HG03342 (cell line): ENCODE measurements at regions not wholly inside any gene's neighbourhood (a gene's known extent, or its start where the extent isn't known, plus 50 kb on each side); places are given as distances from the start of the nearest gene placed in this dataset.

Experiments used
- ATAC-seq: cut with Tn5 transposase; IDR thresholded peaks from one replicate; pipeline ENCODE4 v1.9.1; 2021; ENCODE audit warnings: mild to moderate bottlenecking, moderate library complexity; ENCODE audit not compliant: unreplicated experiment

- peak; percentile 59 for ATAC-seq
These were observed 50.1 kb upstream of the KCNH7 start for GRCh38 chr2:162888652-162889051.
